ENCODE measurements at regions not wholly inside any gene's neighbourhood (a gene's known extent, or its start where the extent isn't known, plus 50 kb on each side); places are given as distances from the start of the nearest gene placed in this dataset.

DNA sequence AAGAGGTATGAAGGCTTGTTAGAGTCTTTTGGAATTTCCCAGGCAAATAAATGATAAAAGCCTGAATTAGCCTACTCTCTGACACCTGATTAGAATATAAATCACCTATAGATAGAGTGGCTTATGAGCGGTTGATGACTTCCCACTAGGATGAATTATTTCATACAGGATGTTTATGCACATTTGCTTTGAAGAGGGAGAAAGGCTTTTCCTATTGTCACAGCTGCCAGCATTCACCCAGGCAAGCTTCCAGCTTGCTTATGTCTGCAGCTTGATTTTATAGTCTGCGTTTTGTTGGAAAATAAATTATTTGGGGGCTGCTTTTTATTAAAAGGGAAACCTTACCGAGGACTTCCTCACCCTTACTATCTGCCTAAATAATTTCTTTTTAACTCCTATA is 51.3 kb upstream of the EIF2S2 start:
- DNase-seq (ENCODE audit: low read depth), result no peak

DNA sequence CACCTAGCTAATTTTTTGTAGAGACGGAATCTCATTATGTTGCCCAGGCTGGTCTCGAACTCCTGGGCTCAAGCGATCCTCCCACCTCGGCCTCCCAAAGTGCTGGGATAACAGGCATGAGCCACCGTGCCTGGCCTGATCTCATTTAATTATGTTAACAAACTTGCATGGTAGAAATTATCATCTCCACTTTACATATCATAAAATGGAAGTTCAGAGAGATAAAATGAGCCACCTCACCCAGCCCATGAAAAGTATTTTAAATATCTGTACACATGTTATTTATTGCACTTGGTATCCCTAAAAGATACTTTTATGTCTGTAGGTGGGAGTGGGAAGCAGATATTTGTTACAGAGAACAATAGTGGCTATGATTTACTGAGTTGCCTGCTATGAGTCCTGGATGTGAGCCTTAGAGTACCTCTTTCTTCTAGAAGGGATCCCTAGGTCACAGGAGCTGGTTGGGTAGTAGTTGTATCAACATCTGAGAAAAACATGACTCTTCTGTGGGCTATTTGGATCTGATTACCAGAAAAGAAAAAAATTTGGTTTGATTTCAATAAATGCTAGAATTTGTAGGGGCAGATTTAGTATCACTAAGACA is 52.4 kb upstream of the EIF2S2 start:
- DNase-seq (ENCODE audit: low read depth), result no peak

DNA sequence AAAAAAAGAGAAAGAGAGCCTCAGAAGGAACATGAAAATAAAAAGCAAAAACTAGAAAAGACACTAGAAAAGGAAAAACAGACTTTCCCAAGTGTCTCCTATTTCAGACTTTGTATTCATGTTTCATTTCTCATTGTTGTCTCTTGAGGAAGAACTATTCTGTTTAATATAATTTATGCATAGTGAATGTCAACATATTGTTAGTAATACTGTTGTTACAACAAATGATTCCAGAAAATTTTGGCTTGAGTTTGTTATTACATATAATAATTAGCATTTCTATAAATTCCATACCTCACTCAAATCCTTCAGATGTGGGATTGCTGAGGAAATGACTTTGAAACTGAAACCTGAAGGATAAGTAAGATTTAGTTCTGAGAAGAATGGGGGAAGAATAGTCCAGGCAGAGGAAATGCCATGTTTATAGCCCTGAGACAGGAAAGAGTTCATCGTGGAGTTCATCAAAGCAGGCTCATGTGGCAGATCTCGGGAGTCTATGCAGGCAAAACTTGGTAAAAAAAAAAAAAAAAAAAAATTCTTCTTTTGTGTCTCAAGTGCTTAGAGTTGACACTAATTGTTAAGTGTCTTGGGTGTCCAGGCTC is 53.1 kb upstream of the EIF2S2 start:
- DNase-seq (ENCODE audit: low read depth), result no peak

DNA sequence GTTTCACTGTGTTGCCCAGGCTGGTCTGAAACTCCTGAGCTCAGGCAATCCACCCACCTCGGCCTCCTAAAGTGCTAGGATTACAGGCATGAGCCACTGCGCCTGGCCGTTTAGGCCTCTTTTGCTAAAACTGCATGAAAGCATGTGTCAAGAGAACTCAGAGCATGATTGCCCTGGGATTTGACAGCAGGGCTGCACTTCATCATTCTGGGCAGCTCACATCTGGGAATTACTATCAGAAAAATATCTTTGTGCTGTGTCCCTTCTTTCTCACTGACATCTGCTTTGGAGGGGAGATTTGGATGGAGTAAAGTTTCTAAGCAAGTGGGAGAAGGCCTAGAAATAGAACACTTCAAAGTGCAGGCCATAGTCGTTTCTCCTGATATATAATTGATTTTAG is 59.6 kb upstream of the EIF2S2 start:
- DNase-seq (ENCODE audit: low read depth), result no peak

DNA sequence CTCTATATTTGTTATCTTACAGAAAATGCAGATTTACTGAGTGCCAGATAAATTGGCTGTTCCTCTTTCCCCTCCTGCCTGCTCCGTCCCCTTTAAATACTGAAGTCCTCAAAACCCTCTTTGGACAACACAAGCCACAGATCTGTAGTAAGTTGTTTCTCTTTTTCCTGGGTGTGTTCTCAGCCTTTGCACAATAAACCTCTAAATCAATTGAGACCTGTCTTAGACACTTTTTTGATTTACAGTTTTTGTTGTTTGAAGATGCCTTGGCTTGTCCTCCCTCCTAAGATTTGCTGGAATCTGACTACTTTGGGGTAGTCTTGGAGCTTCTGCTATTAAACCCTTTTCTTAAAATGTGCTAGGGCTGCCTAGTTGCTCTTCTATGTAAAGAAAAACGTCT is 60.9 kb upstream of the EIF2S2 start:
- no peak for DNase-seq (ENCODE audit: low read depth)

DNA sequence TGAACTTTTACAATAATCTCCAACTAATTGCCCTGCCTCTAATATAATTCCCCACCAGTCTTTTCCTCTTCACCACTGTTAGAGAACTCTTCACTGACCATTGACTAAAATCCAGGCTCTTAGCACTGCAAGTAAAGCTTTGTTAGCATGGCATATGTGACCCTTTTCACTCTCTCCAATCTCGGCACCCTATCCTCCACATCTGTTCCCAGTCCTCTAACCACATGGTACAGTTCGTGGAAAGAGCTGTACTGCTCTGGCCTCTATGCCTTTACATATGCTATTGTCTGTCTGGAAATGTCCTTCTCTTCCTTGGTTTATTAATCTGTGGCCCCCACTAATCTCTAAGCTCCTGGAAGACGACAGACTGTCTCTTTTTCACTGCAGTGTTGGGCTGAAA is 63.0 kb upstream of the EIF2S2 start:
- DNase-seq (ENCODE audit: low read depth), result no peak

DNA sequence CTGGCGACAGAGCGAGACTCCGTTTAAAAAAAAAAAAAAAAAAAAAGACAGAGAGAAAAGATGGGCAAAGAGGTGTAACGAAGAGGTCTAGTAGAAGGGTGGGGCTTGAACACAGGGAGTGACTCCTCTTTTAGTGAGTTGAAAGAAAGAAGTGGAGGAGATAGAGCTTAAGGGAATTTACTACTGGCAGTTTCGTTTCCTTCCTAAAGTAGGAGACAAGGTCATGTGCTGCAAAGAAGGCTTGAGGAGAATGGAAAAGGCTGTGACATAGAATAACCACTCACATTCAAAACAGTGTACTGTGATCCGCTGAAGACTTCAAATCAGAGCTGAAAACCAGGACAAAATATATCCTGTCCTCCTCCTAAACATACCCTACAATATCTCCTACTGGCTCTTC is 63.8 kb upstream of the EIF2S2 start:
- no peak for DNase-seq (ENCODE audit: low read depth)

DNA sequence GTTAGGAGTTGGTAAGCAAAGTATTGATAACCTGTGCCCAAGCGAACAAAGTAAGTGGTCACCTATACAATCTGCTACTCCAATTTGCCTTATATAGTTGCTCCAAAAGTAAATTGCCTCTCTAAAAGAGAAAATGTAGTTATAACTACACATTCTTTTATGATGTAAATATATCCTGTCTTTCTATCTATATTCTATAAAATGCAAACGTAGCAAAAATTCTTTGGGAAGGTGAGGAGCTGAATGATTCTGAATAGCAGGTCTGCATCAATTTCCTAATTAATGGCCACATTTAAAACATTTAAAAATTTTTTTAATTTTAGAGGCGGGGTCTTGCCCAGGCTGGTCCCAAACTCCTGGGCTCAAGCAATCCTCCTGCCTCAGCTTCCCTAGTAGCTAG is 64.2 kb upstream of the ASIP start:
- no peak for DNase-seq (ENCODE audit: low read depth)

DNA sequence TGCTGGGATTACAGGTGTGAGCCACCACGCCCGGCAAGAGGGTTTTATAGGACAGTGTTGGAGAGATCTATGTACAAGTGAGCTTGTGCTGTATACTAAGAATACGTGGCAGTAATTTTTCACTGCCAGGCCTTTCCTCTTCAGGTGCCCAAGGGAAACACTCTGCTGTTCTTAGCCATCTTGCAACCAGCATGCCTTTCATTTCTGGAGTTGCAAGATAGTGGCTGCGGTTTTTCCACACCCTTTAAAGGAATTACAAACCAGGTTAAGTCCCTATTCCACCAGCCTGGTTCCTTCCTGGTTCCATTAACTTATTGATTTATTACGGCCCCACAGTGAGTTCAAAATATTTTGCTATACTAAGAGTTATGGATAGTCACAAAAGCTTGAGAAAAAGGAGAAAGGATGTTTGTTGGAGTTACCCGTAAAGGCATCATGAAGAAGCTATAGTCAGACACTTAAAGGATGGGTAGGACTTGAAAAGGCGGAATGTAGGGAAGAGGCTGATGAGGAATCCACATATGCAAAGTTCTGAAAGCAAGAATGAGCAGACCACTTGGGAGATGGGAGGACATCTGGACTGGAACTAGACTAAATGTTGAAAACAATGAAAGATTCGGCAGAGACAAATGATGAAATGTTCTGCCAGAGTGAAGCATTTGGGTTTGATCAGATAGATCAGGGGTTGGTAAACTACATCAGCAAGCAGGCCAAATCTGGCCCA is 61.4 kb upstream of the ASIP start:
- no peak for DNase-seq (ENCODE audit: low read depth)

DNA sequence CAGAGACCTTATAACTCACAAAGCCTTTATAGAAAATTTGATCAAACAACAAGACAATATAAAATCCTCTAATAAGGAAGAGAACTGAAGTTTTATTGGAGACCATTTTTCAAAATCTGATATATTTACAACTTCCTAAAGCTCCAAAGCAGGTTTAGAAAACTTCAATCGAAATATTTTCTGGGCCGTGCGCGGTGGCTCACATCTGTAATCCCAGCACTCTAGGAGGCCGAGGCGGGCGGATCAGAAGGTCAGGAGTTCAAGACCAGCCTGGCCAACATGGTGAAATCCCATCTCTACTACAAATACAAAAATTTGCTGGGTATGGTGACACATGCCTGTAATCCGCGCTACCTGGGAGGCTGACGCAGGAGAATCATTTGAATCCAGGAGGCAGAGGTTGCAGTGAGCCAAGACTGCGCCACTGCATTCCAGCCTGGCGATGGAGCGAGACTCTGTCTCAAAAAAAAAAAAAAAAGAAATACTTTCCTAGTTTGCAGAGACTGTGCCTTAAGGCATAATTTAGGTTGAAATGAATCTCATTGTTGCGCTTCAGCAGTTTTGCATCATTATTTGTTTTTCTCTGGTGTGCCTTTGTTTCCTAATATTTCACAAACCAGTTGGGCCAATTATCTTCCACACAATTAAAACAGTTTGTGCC is 60.6 kb upstream of the ASIP start:
- peak; percentile 40 for DNase-seq (ENCODE audit: low read depth)

DNA sequence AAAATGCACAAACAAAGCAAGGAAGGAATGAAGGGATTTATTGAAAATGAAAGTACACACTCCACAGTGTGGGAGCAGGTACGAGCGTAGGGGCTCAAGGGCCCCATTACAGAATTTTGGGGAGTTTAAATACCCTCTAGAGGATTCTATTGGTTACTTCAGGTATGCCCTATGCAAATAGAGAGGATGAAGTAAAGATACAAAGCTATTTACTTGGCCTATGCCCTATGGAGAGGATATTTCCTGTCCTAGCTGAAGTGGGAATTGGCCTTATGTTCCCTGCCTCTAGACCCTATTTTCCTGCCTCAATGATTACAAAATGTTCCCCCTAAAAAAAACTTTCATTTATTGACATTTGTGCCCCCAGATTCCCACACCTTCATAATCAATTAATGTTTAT is 59.7 kb upstream of the ASIP start:
- DNase-seq (ENCODE audit: low read depth), result no peak

DNA sequence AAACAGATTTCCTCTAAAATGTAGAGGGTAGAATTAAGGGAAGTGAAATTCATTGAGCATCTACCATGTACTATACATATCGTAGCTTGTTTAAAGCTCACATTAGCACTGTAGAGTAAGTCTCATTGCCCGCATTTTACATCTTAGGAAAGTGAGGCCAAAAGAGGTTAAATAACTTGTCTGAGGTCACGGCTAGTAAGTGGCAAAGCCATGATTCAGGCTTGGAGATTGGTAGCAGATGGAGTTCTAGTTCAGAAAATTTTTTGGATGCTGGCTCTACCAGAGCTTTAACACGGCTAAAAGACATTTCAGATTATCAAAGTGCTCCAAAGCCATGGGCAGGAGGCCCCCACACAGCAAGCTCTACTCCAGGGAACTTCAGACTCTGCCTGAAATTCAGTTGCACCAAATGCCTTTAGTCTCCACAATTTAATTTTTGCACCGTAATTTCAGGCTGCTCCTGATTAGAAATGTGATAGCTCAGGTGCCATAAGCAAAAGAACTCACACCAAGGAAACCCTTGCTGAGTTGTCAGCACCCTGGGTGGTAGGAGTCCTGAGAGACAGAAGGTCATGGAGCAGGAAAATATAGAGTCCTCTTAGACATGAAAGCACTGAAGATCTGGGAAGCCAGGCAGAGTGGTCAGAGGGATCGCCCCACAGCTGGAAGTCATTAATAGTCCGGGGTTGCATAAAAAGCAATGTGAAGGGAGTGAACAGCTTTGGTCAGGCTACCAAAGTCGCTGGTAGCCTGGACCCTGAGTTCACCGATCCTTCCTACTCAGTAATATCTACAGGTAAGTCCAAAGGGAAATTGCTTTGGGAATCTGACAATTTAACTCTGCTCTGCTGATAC is 55.2 kb upstream of the ASIP start:
- no peak for DNase-seq (ENCODE audit: low read depth)

DNA sequence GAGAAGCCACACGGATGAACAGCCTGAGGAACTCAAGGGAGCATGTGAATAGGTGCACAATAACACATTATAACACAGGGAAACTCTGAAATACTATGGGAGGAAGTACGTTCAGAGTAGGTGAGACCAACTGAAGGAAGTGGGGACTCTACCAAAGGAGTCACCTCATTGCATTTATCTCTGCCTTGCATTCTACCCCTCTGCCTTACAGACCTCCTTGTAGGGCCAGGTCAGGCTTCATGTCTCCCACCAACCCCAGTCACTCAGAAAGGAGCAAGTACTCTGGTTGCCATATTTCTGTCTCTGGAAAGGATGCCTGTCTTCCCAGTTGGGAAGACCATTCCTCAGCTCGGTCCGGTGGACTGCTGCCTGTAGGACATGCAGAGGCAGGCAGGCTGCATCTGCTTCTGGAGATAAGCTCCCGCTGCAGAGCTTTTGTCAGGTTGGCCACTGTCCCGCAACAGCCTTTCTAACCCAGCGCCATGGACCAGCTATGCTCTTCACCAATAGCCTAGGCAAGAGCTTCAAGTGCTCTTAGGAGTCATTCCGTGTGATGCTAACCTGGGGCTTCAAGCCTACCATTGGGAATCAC is 51.6 kb upstream of the ASIP start:
- DNase-seq (ENCODE audit: low read depth), result no peak

DNA sequence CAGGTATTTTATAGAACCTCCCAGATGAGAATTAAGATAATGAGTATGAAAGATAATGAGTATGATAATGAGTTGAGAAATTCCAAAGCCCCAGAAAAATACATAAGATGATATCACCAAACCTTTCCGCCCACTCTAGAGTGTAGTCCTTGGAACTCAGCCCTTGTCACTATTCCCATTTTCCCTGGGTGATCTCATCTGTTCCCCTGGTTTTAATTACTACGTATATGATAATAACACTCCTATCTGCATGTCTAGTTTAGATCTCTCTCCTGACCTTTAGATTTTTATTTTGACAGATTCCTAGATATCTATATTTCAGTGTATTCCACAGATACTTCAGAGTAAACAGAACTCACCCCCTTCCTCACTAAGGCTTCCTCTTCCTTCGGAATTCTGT is 51.0 kb upstream of the ASIP start:
- no peak for DNase-seq (ENCODE audit: low read depth)

DNA sequence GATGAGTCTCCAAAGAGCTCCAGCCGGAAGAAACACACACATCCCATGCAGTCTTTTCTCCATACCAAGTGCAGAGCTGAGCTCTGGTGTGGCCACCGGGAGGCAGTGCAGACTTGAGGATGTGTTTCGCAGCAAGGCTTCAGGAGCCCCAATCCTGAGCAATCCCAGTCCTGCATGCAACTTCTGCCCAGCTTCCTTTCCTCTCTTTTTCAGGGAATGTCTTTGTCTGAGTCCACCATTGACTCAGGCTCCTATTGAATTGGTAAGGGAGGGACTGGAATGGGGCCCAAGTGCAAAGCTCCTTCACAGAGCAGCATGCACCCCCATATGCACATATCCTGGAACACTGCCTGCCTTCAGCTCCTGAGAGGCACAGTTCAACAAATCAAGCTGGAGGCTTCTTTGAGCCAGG is 50.5 kb upstream of the ASIP start:
- peak; percentile 80 for DNase-seq (ENCODE audit: low read depth)
